H1 (cell line): ENCODE measurements at regions not wholly inside any gene's neighbourhood (a gene's known extent, or its start where the extent isn't known, plus 50 kb on each side); places are given as distances from the start of the nearest gene placed in this dataset.

Source experiments
- CTCF ChIA-PET: fragments of 300-600 bp; sonication (Branson Sonifier 250); formaldehyde crosslinking; loops from one replicate; lab custom pipeline; 2021; ENCODE audit not compliant: partially characterized antibody; lab: Charles Lee
- POLR2A ChIA-PET: fragments of 300-600 bp; sonication (Branson Sonifier 250); formaldehyde crosslinking; loops from one replicate; lab custom pipeline; 2021; ENCODE audit warnings: inconsistent platforms; ENCODE audit not compliant: partially characterized antibody; lab: Charles Lee
- DNase-seq, 2 experiments: peaks; one replicate each; pipeline versions ENCODE4 v3.0.0 to v3.0.0-alpha.2; 2010 to 2022; ENCODE audit warnings: low spot score in 2 of 2, low read depth in 1 of 2, mixed read lengths in 1 of 2
- FAIRE-seq: peaks from 2 replicates; lab custom pipeline; 2011; peaks lifted over from hg19 to GRCh38; lab: Jason Lieb, UNC
- H2AFZ ChIP-seq: 2 replicates; pipeline ENCODE4 v1.8.1; 2012; ENCODE audit warnings: low read length, inconsistent platforms
- H2AK5ac ChIP-seq: 2 replicates; pipeline ENCODE4 v1.6.1; 2013; ENCODE audit warnings: low read depth, low read length
- H2BK120ac ChIP-seq: replicated peaks from 2 replicates; pipeline ENCODE3; 2013; ENCODE audit warnings: low read depth, low read length, inconsistent platforms
- H2BK12ac ChIP-seq: 2 replicates; pipeline ENCODE4 v1.6.1; 2013; ENCODE audit warnings: low read depth, low read length
- H2BK15ac ChIP-seq: 2 replicates; pipeline ENCODE4 v1.6.1; 2013; ENCODE audit warnings: low read length
- H2BK20ac ChIP-seq: 2 replicates; pipeline ENCODE4 v1.6.1; 2013; ENCODE audit warnings: low read length
- H2BK5ac ChIP-seq: 2 replicates; pipeline ENCODE4 v1.6.1; 2013; ENCODE audit warnings: low read depth, low read length
- H3K14ac ChIP-seq: 2 replicates; pipeline ENCODE4 v1.6.1; 2013; ENCODE audit warnings: inconsistent platforms; ENCODE audit not compliant: insufficient read length
- H3K18ac ChIP-seq: 2 replicates; pipeline ENCODE4 v1.6.1; 2013; ENCODE audit warnings: low read length; ENCODE audit errors: extremely low read depth
- H3K23ac ChIP-seq: 2 replicates; pipeline ENCODE4 v1.6.1; 2013; ENCODE audit warnings: inconsistent platforms; ENCODE audit not compliant: insufficient read length
- H3K23me2 ChIP-seq: 2 replicates; pipeline ENCODE4 v1.6.1; 2013; ENCODE audit warnings: low read depth, low read length
- H3K27ac ChIP-seq: 2 replicates; pipeline ENCODE4 v1.6.1; 2011; ENCODE audit warnings: low read depth, low read length, inconsistent platforms
- H3K27me3 ChIP-seq, 4 experiments: replicated peaks in 1 of 4; 1 replicate in 1 of 4; 2 replicates in 3 of 4; pipeline versions ENCODE4 v1.6.1 to v1.8.1; 2011 to 2013; ENCODE audit warnings: low read length in 3 of 4, mild to moderate bottlenecking in 3 of 4, inconsistent platforms in 2 of 4, mixed read lengths in 2 of 4, moderate library complexity in 1 of 4; ENCODE audit not compliant: control insufficient read depth in 3 of 4, insufficient read depth in 3 of 4; ENCODE audit errors: extremely low read depth in 1 of 4
- H3K36me3 ChIP-seq, 4 experiments: 2 replicates each; pipeline versions ENCODE4 v1.6.1 to v1.8.1; 2011 to 2013; ENCODE audit warnings: mild to moderate bottlenecking in 4 of 4, low read length in 3 of 4, moderate library complexity in 2 of 4, control low read depth in 1 of 4, inconsistent platforms in 1 of 4; ENCODE audit not compliant: insufficient read depth in 4 of 4, control insufficient read depth in 2 of 4
- H3K4ac ChIP-seq: replicated peaks from 2 replicates; pipeline ENCODE3; 2013; ENCODE audit warnings: low read length, low read depth, mixed read lengths, inconsistent platforms; ENCODE audit not compliant: insufficient read length
- H3K4me1 ChIP-seq, 4 experiments: replicated peaks in 1 of 4; 1 replicate in 1 of 4; 2 replicates in 3 of 4; pipeline versions ENCODE4 v1.6.1 to v1.8.1; 2011 to 2013; ENCODE audit warnings: low read length in 3 of 4, inconsistent platforms in 2 of 4, mixed read lengths in 1 of 4; ENCODE audit not compliant: insufficient read depth in 4 of 4, control insufficient read depth in 3 of 4
- H3K4me2 ChIP-seq, 2 experiments: 2 replicates each; pipeline versions ENCODE4 v1.6.1 to v1.8.1; 2011 to 2013; ENCODE audit warnings: low read depth in 2 of 2, low read length in 2 of 2, control low read depth in 1 of 2, inconsistent platforms in 1 of 2, mild to moderate bottlenecking in 1 of 2; ENCODE audit not compliant: insufficient read depth in 1 of 2
- H3K4me3 ChIP-seq, 4 experiments: fragments of 200-600, 300-600 bp in 1 of 4; sonication (generic), shearing (Covaris generic), sonication (Bioruptor Twin) in 1 of 4; 2 replicates each; pipeline versions ENCODE4 v1.5.1 to v1.8.1; 2011 to 2016; ENCODE audit warnings: low read length in 4 of 4, low read depth in 3 of 4, control low read depth in 2 of 4, inconsistent platforms in 2 of 4, mild to moderate bottlenecking in 2 of 4, mixed read lengths in 1 of 4, moderate library complexity in 1 of 4; ENCODE audit not compliant: insufficient read depth in 2 of 4; ENCODE audit errors: extremely low read depth in 1 of 4
- H3K56ac ChIP-seq: replicated peaks from 2 replicates; pipeline ENCODE3; 2013; ENCODE audit warnings: low read depth, mild to moderate bottlenecking, mixed read lengths, low read length, inconsistent platforms; ENCODE audit not compliant: insufficient read length
- H3K79me1 ChIP-seq: 2 replicates; pipeline ENCODE4 v1.6.1; 2013; ENCODE audit warnings: low read depth, low read length, control low read depth
- H3K79me2 ChIP-seq, 2 experiments: 2 replicates each; pipeline versions ENCODE4 v1.6.1 to v1.8.1; 2012 to 2013; ENCODE audit warnings: low read length in 2 of 2, mild to moderate bottlenecking in 2 of 2, inconsistent platforms in 1 of 2; ENCODE audit not compliant: insufficient read depth in 2 of 2, control insufficient read depth in 1 of 2
- H3K9ac ChIP-seq, 4 experiments: replicated peaks in 1 of 4; 1 replicate in 1 of 4; 2 replicates in 3 of 4; pipeline versions ENCODE4 v1.6.1 to v1.8.1; 2011 to 2013; ENCODE audit warnings: low read depth in 3 of 4, low read length in 3 of 4, control low read depth in 2 of 4, mild to moderate bottlenecking in 2 of 4, moderate library complexity in 2 of 4, inconsistent platforms in 1 of 4; ENCODE audit errors: extremely low read depth in 1 of 4
- H3K9me3 ChIP-seq, 2 experiments: 2 replicates each; pipeline versions ENCODE4 v1.6.1 to v1.8.1; 2012 to 2013; ENCODE audit warnings: mild to moderate bottlenecking in 2 of 2, moderate library complexity in 2 of 2, control low read depth in 1 of 2, inconsistent platforms in 1 of 2, low read depth in 1 of 2, low read length in 1 of 2, mixed read lengths in 1 of 2; ENCODE audit not compliant: insufficient read depth in 2 of 2
- H4K20me1 ChIP-seq, 2 experiments: replicated peaks in 1 of 2; 2 replicates each; pipeline versions ENCODE3 to v1.8.1; 2011 to 2013; ENCODE audit warnings: inconsistent platforms in 2 of 2, low read length in 2 of 2, mild to moderate bottlenecking in 1 of 2; ENCODE audit not compliant: insufficient read depth in 2 of 2, control insufficient read depth in 1 of 2
- H4K5ac ChIP-seq: 2 replicates; pipeline ENCODE4 v1.6.1; 2013; ENCODE audit warnings: low read length, low read depth, mixed read lengths, inconsistent platforms; ENCODE audit not compliant: insufficient read length
- H4K8ac ChIP-seq: 2 replicates; pipeline ENCODE4 v1.8.0; 2013; ENCODE audit warnings: mild to moderate bottlenecking, moderate library complexity, low read length, inconsistent platforms; ENCODE audit not compliant: insufficient read depth; ENCODE audit errors: extremely low read depth
- H4K91ac ChIP-seq: replicated peaks from 2 replicates; pipeline ENCODE3; 2013; ENCODE audit warnings: low read length, mixed read lengths, inconsistent platforms; ENCODE audit not compliant: insufficient read length
- CREB1 ChIP-seq: IDR thresholded peaks from 2 replicates; pipeline ENCODE4 v1.6.1; 2012; ENCODE audit warnings: inconsistent platforms
- GTF2F1 ChIP-seq: IDR thresholded peaks from 2 replicates; pipeline ENCODE4 v1.6.1; 2012; ENCODE audit warnings: low read depth, low read length, improper control_type of control experiment, borderline replicate concordance
- SIRT6 ChIP-seq: IDR thresholded peaks from one replicate; pipeline ENCODE4 v1.7.1; 2012; ENCODE audit warnings: low read length, inconsistent platforms
- WGBS, 2 experiments: shearing (Covaris generic) in 1 of 2; methylation state at CpG; one replicate each; pipeline versions ENCODE4 v1.1.6 to v1.1.7; 2013 to 2015; ENCODE audit warnings: low lambda C conversion rate in 2 of 2, mixed read lengths in 2 of 2, inconsistent platforms in 1 of 2, low coverage in 1 of 2, missing lambda C conversion rate in 1 of 2; ENCODE audit not compliant: insufficient replicate concordance in 2 of 2, insufficient coverage in 1 of 2, insufficient read length in 1 of 2; ENCODE audit errors: extremely low coverage in 1 of 2, missing lambda C conversion rate in 1 of 2; 5-methylcytosine and 5-hydroxymethylcytosine counted together

DNA sequence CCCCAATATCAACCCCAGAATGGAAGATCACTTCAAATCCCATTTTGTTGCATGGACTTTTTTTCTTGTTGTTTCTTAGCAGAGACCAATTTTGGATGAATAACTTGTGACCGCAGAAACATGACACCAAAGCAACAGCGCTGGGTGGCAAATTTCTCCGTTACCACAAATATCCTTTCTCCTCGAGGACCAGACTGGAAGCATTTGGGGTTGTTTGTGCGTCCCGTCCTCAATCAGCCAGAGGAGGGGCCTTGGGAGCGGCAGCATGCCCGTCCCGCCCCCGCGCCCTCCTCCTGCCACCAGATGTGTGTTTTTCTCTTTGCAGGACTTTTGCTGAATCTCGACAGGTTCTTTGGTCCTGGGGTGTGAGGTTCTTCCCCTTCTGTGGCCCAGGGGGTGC, 282.5 kb upstream of the FOXF1 start:
- Histone ChIP-seq H3K27ac (no peak overlapping the region), H3K9ac (no peak overlapping the region), H3K23me2 (peaks cover 7% of the 10 kb centered on the region; the same call in 1 of the 2 replicates), H3K4me2 (no peak overlapping the region), H4K8ac (peak overlapping the region; percentile 31; the same call in 1 of the 2 replicates), H2BK15ac (no peak overlapping the region), H4K91ac (no peak overlapping the region), H2AK5ac (no peak overlapping the region), H2AFZ (no peak overlapping the region), H3K23ac (no peak overlapping the region), H2BK20ac (no peak overlapping the region), H3K27me3 (peaks cover 0 to 4% (median 0%) of the 10 kb centered on the region in 4 experiments; a peak in 2 of 7 replicates), H3K14ac (no peak overlapping the region), H2BK120ac (no peak overlapping the region), H3K4ac (no peak overlapping the region), H3K79me1 (no peaks in the 10 kb centered on the region), H3K79me2 (no peaks in the 10 kb centered on the region), H4K5ac (no peak overlapping the region), H3K9me3 (peaks cover under 1 to 10% of the 10 kb centered on the region in 2 experiments; a peak in 3 of 4 replicates), H3K36me3 (no peaks in the 10 kb centered on the region), H3K4me1 (no peaks in the 10 kb centered on the region), H3K18ac (no peak overlapping the region), H2BK5ac (no peak overlapping the region), H2BK12ac (no peak overlapping the region), H4K20me1 (no peaks in the 10 kb centered on the region), H3K56ac (no peak overlapping the region), H3K4me3 (no peak overlapping the region)
- TF ChIP-seq GTF2F1 (no peak), CREB1 (no peak), SIRT6 (no peak)
- ChIA-PET CTCF (no interaction called here), POLR2A (interaction anchor here (1.2 kb wide), 1 partner anchor 10 kb away, joined by 3 read pairs; no protein-coding TSS in a partner anchor)
- 78% methylated on average over 10 of the region's 12 CpGs; no CpG with 5 or more reads in 1 of the 2 experiments for WGBS, 2 experiments
- DNase-seq: no peak
- no peak for FAIRE-seq
